HUES6 (cell line): ENCODE measurements at regions not wholly inside any gene's neighbourhood (a gene's known extent, or its start where the extent isn't known, plus 50 kb on each side); places are given as distances from the start of the nearest gene placed in this dataset.

Experiments
- H3K27ac ChIP-seq: 2 replicates; pipeline ENCODE4 v1.7.0; 2013; ENCODE audit warnings: low read depth, mild to moderate bottlenecking, low read length, inconsistent platforms
- H3K27me3 ChIP-seq: 2 replicates; pipeline ENCODE4 v1.6.1; 2013; ENCODE audit warnings: low read length; ENCODE audit not compliant: control insufficient read depth, insufficient read depth
- H3K36me3 ChIP-seq: 2 replicates; pipeline ENCODE4 v1.6.1; 2013; ENCODE audit warnings: low read length; ENCODE audit not compliant: control insufficient read depth, insufficient read depth
- H3K4me1 ChIP-seq: 2 replicates; pipeline ENCODE4 v1.6.1; 2013; ENCODE audit warnings: low read length; ENCODE audit not compliant: control insufficient read depth, insufficient read depth
- H3K4me3 ChIP-seq: 2 replicates; pipeline ENCODE4 v1.5.1; 2013; ENCODE audit warnings: low read depth, low read length
- H3K9ac ChIP-seq: one replicate; pipeline ENCODE4 v1.6.1; 2013; ENCODE audit warnings: mild to moderate bottlenecking, low read length
- H3K9me3 ChIP-seq: 2 replicates; pipeline ENCODE4 v1.6.1; 2013; ENCODE audit warnings: low read depth, low read length; ENCODE audit not compliant: control insufficient read depth, insufficient read depth

- H3K27me3 ChIP-seq = peaks cover 99% of the 10 kb centered on the region
- no peaks in the 10 kb centered on the region for H3K4me1 ChIP-seq
- H3K9ac ChIP-seq = no peak overlapping the region
- H3K4me3 ChIP-seq = no peak overlapping the region
- H3K27ac ChIP-seq = no peak overlapping the region
- 0 out of 2 replicates have a peak, but pooled peaks cover 3% of the 10 kb centered on the region for H3K9me3 ChIP-seq
- no peaks in the 10 kb centered on the region for H3K36me3 ChIP-seq
Observed at GRCh38 chr2:157685572-157685971, 56.9 kb upstream of the ACVR1C start.

GRCh38 chr2:157684940-157685466 is 56.3 kb upstream of the ACVR1C start:
- no peak overlapping the region for H3K27ac ChIP-seq
- H3K27me3 ChIP-seq = peaks cover 96% of the 10 kb centered on the region

More at GRCh38 chr2:157684940-157685466, 56.3 kb upstream of the ACVR1C start:
- Histone ChIP-seq H3K4me3 (no peak overlapping the region), H3K36me3 (no peaks in the 10 kb centered on the region), H3K4me1 (no peaks in the 10 kb centered on the region), H3K9me3 (0 out of 2 replicates have a peak, but pooled peaks cover 3% of the 10 kb centered on the region), H3K9ac (no peak overlapping the region)
